Suppressor macrophage (primary cell): ENCODE measurements at regions not wholly inside any gene's neighbourhood (a gene's known extent, or its start where the extent isn't known, plus 50 kb on each side); places are given as distances from the start of the nearest gene placed in this dataset.
"Not testable (repeated sequence)": the region's sequence is repeated elsewhere in the genome, so short reads cannot be mapped to it uniquely, and the experiment has no call there.

Source experiments
- DNase-seq, 4 experiments: peaks; one replicate each; pipeline ENCODE4 v3.0.0-alpha.2; 2020 to 2022

DNA sequence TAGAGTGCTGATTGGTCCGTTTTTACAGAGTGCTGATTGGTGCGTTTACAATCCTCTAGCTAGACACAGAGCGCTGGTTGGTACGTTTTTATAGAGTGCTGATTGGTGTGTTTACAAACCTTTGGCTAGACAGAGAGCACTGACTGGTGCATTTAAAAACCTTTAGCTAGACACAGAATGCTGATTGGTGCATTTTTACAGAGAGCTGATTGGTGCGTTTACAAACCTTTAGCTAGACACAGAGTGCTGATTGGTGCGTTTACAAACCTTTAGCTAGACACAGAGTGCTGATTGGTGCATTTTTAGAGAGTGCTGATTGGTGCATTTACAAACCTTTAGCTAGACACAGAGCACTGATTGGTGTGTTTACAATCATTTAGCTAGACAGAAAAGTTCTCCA is 1430.9 kb upstream of the B3GALT2 start:
- DNase-seq: not testable (repeated sequence)

- no peak for DNase-seq
Observed at GRCh38 chr1:194616835-194617234, 1430.4 kb upstream of the B3GALT2 start.

GRCh38 chr1:194602184-194602583 is 1415.8 kb upstream of the B3GALT2 start:
- DNase-seq: no peak

- DNase-seq: no peak
Observed at GRCh38 chr1:194600716-194601115, 1414.3 kb upstream of the B3GALT2 start.

- no peak for DNase-seq
Observed at GRCh38 chr1:194598098-194598497, 1411.7 kb upstream of the B3GALT2 start.

DNA sequence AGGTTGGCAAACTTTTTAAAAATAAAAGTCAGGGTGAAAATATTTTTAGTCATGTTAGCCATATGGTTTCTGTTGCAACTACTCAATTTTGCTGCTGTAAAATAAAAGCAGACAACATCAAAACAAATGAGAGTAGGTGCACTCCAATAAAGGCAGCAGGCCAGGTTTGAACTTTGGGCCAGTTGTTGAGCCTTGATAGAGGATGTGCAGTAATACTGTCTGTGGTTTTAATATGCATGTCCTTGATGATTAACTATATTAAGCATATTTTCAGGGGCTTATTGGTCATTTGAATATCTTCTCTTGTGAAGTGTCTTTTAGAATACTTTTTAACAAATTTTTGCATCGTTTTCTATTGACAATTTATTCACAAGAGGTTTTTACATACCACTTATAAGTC is 1399.9 kb upstream of the B3GALT2 start:
- DNase-seq: no peak

DNA sequence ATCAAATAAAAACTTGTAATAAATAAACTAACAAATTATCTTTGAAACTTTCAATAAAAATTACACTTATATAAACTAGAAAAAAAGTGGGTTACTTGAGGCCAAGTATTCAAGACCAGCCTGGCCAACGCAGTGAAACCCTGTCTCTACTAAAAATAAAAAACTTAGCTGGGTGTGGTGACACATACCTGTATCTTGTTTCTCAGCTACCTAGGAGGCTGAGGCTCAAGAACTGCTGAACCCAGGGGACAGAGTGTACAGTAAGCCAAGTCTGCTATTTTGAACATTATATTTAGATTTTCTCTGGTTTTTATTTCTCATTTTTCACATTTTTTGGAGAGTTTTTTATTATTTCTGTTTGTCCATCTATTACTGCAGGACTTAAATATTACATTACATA is 1397.6 kb upstream of the B3GALT2 start:
- DNase-seq: no peak

GRCh38 chr1:194570476-194570875 is 1384.1 kb upstream of the B3GALT2 start:
- DNase-seq: no peak

DNA sequence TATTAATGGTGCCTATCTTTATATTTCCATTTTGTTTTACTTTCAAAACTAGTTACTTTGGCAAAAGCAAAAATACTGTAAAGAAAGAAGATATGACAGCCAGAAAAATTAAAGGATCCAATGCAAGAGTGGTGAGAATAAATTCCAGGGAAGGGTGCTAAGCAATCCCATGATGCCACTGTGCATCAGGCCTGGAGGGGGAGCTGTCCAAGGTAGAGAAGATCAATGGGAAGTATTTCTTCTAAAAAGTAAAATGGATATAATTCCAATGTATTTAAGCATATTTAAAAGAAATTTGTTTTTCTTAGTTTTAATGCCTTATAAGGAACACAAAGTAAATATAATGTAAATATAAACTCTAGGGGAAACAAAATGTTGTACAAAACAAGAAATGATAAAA is 1382.2 kb upstream of the B3GALT2 start:
- DNase-seq: no peak

- DNase-seq: no peak
Observed at GRCh38 chr1:194548071-194548470, 1361.7 kb upstream of the B3GALT2 start.

DNA sequence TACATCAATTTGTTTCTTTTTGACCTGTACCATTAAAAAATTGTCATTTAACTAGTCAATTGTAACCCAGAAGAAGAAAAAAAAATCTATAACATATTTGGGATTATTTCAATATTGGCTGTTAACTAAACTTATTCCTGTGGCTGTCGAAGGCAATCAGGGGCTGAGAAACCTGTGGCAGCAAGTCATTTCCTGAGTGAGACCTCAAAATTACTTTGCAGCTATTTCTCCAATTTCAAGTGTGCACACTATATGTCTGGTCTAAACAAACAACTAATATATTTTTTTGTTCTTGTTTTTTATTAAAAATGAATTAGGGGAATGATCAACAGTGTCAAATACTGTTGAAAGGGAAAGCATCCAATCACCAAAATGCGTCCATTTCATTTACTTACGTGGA is 1357.6 kb upstream of the B3GALT2 start:
- DNase-seq: no peak

GRCh38 chr1:194538453-194538852 is 1352.0 kb upstream of the B3GALT2 start:
- DNase-seq: no peak

DNA sequence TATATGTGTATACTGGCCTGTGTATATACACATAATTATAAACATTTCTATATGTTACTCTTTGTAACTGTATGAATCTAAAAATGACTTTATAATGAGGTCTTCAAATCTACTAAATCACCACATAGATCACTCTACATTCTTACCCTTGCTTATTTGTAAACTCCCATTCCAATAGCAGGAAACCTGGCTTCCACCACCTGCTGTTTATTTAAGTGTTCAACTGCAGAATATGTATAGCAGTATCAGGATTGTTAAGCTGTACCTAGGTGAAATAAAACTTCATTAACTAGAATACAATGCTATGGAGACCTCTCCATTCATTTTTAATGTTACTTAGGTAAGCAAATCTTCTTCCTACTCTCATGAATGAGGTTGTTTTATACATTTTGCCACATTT is 1351.1 kb upstream of the B3GALT2 start:
- DNase-seq: no peak

GRCh38 chr1:194535369-194535768 is 1349.0 kb upstream of the B3GALT2 start:
- DNase-seq: no peak

- DNase-seq: no peak
Observed at GRCh38 chr1:194534784-194535183, 1348.4 kb upstream of the B3GALT2 start.

GRCh38 chr1:194533641-194534040 is 1347.2 kb upstream of the B3GALT2 start:
- DNase-seq: no peak

DNA sequence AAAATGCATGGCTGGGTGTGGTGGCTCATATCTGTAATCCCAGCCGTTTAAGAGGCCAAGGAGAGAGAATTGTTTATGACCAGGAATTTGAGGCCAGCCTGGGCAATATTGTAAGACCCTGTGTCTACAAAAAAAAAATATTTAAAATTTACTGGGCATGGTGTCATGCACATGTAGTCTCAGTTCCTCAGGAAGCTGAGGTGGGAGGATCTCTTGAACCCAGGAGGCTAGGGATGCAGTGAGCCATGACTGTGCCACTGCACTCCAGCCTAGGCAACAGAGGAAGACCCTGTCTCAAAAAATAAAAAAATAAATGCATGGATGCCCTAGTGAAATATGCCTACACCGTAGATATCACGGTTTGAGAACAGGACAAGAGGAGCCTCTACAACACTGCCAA is 1331.2 kb upstream of the B3GALT2 start:
- DNase-seq: no peak

DNA sequence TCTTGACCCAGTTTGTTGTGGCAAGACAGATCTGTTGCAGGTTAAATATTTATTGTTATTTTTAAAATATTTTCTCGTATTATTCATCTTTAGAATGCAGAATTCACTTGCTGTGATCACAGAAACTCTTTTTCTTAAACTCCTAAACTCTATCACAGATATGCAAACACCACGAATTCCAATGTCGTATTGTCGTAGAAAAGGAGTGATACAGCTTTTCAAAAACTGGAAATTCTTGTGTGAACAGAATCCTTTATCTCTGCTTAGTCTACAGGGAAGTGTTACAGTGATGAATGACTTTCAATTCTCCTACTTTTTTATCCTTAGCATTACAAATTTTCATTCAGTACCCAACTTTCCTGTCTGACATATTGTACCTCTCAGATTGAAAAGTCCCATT is 1329.5 kb upstream of the B3GALT2 start:
- no peak for DNase-seq

DNA sequence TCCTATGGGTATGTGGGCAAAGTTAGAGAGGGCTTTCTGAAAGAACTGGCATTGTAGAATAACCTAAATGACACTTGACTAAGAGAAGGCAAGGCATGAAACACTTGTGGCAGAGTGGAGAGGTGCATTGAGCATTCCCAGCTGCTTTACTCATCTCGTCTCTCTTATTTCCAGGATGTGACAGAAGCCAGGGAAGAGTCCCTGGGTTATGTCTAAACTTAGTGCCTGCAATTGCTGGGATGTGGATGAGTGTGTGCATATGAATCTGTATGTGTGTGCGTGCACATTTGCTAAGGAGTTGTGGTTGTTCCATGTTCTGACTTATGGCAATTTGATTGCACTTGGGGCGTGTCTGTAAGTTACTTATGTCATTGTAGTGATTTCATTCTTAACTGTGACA is 1326.5 kb upstream of the B3GALT2 start:
- DNase-seq: no peak

DNA sequence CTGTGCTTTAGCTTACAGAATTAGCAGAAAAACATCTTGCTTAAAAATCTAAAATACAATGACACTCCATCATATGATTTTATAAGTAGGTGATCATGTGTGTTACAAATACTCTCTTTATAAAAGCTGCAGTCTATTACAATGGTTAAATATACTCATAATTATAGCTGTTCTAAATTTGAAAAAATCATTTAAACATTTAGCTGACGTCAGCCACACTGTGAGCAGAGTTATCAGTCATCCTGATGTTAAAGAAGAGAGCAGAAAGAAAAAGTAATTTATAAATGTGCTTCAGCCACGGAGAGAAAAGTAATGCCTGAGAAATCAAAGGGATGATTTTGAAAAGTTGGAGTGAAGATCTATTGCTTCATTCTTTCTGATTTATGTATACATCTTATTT is 1325.9 kb upstream of the B3GALT2 start:
- DNase-seq: no peak

GRCh38 chr1:194503209-194503608 is 1316.8 kb upstream of the B3GALT2 start:
- no peak for DNase-seq

GRCh38 chr1:194495434-194495833 is 1309.0 kb upstream of the B3GALT2 start:
- no peak for DNase-seq

DNA sequence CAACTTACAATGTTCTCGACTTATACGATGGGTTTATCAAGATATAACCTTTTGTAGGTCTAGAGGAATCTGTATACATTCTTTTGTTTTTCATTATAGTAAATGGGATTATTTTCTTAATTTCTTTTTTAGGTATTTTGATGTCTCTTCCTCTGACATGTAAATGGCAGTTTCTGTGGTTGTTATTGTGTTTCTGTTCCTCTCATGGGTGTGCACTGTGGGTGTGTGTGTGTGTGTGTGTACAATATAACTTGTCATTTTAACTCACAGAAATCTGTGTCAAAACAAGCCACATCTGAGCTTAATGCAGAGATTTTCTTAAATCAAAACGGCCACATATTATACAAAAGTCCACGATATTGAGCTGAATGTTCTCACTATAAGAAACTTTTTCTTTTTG is 1300.8 kb upstream of the B3GALT2 start:
- no peak for DNase-seq

GRCh38 chr1:194485432-194485831 is 1299.0 kb upstream of the B3GALT2 start:
- DNase-seq: no peak

DNA sequence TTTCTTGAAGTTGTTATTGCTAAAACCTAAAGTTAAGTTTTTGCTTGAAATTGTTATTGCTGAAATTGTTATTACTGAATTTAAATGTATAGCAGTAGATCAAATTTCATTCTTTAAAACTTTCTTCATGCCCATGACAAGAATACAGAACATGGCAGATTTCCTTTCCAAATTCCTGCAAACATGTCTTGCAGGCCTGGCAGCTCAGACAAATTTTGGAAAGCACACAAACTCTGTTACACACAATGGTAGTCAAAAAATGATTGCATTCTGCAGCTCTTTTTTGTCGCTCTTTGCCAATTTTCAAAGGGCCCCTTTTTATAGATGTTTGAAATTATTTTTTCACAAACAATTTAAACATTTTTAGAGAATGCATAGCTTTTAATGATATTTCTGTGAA is 1292.3 kb upstream of the B3GALT2 start:
- DNase-seq: no peak

DNA sequence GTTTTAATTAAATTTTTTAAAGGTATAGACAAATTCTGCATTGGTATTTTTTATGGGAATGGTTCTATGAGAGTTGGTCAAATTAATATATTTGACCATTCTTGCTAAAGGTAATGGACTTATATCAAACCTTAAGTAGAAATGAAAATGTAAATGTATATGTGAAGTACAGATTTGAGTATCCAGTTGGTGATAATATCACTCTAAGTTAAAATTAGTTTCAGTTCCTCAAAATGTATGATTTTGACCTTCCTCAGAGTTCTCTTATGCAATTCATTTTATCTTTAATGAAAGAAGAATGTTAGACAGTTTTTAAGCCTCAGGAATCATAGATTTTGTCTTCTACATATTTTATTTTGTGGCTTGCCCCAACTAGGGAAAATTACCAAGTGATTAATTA is 1291.5 kb upstream of the B3GALT2 start:
- peak in 2 of 4 experiments; percentile 2 to 10 for DNase-seq
